IPS DF 4.7 (cell line): ENCODE measurements at regions not wholly inside any gene's neighbourhood (a gene's known extent, or its start where the extent isn't known, plus 50 kb on each side); places are given as distances from the start of the nearest gene placed in this dataset.

ENCODE experiments used
- DNase-seq: peaks from one replicate; pipeline ENCODE4 v3.0.0-alpha.2; 2013; ENCODE audit warnings: low spot score; ENCODE audit errors: extremely low read depth

- DNase-seq = no peak
Observed at GRCh38 chr3:124434176-124434575, 296.1 kb upstream of the UMPS start.

DNA sequence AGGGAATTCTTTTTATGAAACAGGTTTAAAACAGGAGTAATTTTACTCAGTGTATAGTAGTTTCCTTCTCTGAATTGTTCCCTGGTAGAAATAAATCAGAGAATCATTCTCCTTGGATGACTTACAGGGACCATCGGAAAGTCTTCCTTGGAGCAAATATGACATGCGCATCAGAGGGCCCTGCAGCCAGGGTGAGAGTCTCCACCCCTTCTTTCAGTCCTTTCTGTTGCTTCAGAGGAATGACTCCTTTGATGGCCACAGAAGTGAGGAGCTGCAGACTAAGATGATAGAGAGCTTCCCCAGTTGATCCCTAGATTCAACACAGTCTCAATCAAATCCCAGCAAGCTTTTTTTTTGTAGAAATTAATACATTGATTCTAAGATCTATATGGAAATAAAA, 294.8 kb upstream of the UMPS start:
- DNase-seq = no peak

GRCh38 chr3:124438813-124439212, 291.4 kb upstream of the UMPS start:
- DNase-seq = no peak

GRCh38 chr3:124439603-124440002, 290.6 kb upstream of the UMPS start:
- DNase-seq = no peak

DNA sequence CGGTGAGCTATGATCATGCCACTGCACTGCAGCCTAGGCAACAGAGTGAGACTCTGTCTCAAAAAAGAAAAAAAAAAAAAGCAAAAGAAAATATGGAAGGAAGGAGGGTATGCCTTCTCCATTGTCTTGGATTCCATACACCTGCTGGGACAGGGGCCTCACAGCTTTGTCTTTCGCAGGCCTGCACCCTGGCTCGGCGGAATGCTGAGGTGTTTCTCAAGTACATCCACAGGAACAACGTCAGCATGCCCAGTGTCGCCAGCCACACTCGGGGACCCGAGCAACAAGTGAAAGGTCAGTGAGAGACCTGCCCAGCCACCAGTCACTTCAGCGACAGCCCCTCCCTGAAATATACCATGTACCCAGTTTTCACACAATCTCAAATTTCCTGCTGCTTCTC, 288.5 kb upstream of the UMPS start:
- no peak for DNase-seq

DNA sequence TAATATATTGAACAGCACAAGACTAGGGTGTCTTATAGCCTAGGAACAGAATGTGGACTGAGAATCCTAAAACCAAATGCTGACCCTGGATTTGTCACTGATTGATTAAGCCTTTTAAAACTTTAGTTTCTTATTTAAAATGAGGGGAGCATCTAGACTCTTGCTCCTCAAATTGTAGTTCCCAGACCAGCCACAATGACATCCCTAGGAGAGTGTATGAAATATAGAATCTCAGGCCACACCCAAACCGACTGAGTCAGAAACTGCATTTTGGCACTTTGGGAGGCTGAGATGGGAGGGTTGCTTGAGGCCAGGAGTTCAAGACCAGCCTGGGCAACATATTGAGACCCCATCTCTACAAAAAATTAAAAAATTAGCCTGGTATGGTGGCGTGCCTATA, 287.8 kb upstream of the UMPS start:
- no peak for DNase-seq

- no peak for DNase-seq
Observed at GRCh38 chr3:124443446-124443845, 286.8 kb upstream of the UMPS start.

GRCh38 chr3:124444075-124444474, 286.2 kb upstream of the UMPS start:
- DNase-seq = no peak

DNA sequence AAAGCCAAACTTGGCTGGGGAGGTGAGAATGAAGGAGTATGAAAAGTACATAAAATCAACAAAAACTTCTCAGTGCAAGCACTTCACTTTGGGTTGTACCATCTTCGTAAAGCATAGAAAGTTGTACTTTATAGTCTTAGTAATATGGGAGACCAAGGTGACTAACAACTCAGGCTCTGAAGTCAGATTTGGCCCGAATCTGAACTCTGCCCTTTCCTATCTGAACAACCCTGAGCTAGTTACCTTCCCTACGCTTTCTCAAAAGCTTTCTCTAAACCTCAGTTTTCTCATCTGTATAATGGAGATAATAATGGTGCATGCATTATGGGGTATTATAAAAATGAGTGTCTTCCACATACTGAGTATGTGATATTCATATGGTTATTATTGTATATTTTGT, 285.4 kb upstream of the UMPS start:
- no peak for DNase-seq

- no peak for DNase-seq
Observed at GRCh38 chr3:124447845-124448244, 282.4 kb upstream of the UMPS start.

- no peak for DNase-seq
Observed at GRCh38 chr3:124448954-124449353, 281.3 kb upstream of the UMPS start.

DNA sequence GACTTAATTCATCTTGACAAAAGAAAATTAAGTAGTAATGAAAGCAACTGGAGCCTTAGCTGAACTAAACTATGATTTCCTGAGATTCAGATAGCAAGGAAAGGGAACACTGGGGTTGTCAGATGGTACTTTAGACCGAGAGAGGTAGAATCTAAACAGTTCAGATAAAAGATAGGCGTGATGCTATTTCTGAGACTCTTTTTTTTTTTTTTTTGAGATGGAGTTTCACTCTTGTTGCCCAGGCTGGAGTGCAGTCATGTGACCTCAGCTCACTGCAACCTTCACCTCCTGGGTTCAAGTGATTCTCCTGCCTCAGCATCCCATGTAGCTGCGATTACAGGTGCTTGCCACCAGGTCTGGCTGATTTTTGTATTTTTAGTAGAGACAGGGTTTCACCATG, 279.9 kb upstream of the UMPS start:
- DNase-seq = no peak

- DNase-seq = no peak
Observed at GRCh38 chr3:124451630-124452317, 278.5 kb upstream of the UMPS start.

GRCh38 chr3:124453189-124453588, 277.1 kb upstream of the UMPS start:
- DNase-seq = no peak

GRCh38 chr3:124455891-124456290, 274.4 kb upstream of the UMPS start:
- DNase-seq = no peak

GRCh38 chr3:124456506-124456905, 273.7 kb upstream of the UMPS start:
- no peak for DNase-seq

DNA sequence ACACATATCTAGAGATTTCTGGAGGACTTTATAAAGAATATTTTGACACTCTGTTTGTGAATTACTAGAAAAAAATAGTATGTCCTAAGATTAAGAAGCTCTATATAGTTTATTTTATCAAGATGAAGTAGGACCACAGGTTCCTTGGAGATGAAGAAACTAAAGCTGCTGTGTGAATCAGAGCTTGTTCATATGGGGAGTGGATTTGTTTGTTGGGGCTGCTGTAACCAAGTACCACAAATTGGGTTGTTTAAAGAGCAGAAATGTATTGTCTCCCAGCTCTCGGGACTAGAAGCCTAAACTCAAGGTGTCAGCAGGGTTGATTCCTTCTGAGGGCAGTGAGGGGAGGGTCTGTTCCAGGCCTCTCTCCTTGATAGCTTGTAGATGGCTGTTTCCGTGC, 270.6 kb upstream of the UMPS start:
- no peak for DNase-seq

GRCh38 chr3:124461126-124461525, 269.1 kb upstream of the UMPS start:
- no peak for DNase-seq

- no peak for DNase-seq
Observed at GRCh38 chr3:124461838-124462632, 268.2 kb upstream of the UMPS start.

GRCh38 chr3:124463234-124463633, 267.0 kb upstream of the UMPS start:
- no peak for DNase-seq

GRCh38 chr3:124467980-124468902, 262.0 kb upstream of the UMPS start:
- DNase-seq = no peak

GRCh38 chr3:124469555-124469954, 260.7 kb upstream of the UMPS start:
- DNase-seq = no peak
